BJ (cell line): ENCODE measurements at regions not wholly inside any gene's neighbourhood (a gene's known extent, or its start where the extent isn't known, plus 50 kb on each side); places are given as distances from the start of the nearest gene placed in this dataset.

Source experiments
- CTCF ChIA-PET: fragments of 350-600 bp; formaldehyde crosslinking; extraction: SDS; loops from one replicate; lab custom pipeline; 2021; ENCODE audit warnings: antibody characterized with exemption, inconsistent platforms; lab: Yijun Ruan, JAX
- POLR2A ChIA-PET: fragments of 300-600 bp; sonication (Branson Sonifier 250); formaldehyde crosslinking; extraction: SDS; loops from one replicate; lab custom pipeline; 2021; ENCODE audit warnings: antibody characterized with exemption; lab: Charles Lee
- DNase-seq: peaks from one replicate; pipeline ENCODE4 v3.0.0-alpha.2; 2011; ENCODE audit warnings: low read depth
- H3K27me3 ChIP-seq: 2 replicates; pipeline ENCODE4 v1.6.0; 2011; ENCODE audit warnings: low read length; ENCODE audit not compliant: control insufficient read depth, insufficient read depth
- H3K36me3 ChIP-seq: 2 replicates; pipeline ENCODE4 v1.5.1; 2011; ENCODE audit warnings: low read length; ENCODE audit not compliant: control insufficient read depth, insufficient read depth
- H3K4me3 ChIP-seq: 2 replicates; pipeline ENCODE4 v1.5.1; 2011; ENCODE audit warnings: low read depth, mild to moderate bottlenecking, control low read depth, low read length
- TF ChIP-seq, protein P1 (sequence below): IDR thresholded peaks from 2 replicates; pipeline ENCODE4 v1.5.1; 2011; ENCODE audit warnings: low read depth, mild to moderate bottlenecking, control low read depth, inconsistent platforms, low read length, moderate library complexity; ENCODE audit not compliant: insufficient read depth

DNA sequence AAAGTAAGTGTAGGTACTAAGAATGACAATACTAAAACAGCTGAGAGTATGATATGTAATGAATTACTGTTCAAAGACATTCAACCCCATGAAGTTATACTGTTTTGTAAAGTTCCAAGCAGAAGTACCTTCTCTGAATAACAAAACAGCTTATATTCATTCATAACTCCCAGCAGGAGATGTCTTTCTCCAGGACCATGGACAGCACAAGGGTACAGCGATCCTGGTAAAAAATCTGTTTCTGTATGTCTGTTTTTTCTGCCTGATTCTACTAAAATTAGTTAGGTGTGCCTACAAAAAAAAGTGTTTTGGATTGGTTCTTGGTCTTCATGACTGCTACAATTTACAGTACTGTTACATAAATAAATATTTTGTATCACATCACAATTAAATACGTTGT is 172.5 kb upstream of the SLITRK5 start:
- CTCF ChIA-PET = no interaction called here
- no peak for DNase-seq

DNA sequence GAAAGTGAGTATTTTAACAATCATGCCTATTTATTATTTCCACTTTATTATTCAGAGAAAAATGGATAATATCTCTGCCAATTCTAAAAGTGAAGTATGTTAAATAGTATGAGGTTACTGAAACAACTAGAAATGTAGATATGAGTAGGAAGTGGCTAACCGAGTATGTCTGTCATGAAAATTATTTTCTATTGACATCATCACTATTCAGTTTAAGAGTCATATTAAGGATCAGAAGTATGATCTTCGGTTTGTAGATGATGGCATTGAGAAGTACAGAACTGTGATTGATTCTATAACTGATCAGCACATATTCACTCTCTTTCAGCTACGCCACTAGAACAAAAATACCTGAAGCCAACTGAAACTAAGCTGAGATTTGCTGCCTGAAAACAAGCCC is 146.4 kb upstream of the SLITRK5 start:
- no peak overlapping the region for H3K4me3 ChIP-seq
- H3K27me3 ChIP-seq = no peaks in the 10 kb centered on the region
- ChIA-PET POLR2A (no interaction called here), CTCF (no interaction called here)
- no peak for DNase-seq
- no peaks in the 10 kb centered on the region for H3K36me3 ChIP-seq
- TF ChIP-seq, protein P1, sequence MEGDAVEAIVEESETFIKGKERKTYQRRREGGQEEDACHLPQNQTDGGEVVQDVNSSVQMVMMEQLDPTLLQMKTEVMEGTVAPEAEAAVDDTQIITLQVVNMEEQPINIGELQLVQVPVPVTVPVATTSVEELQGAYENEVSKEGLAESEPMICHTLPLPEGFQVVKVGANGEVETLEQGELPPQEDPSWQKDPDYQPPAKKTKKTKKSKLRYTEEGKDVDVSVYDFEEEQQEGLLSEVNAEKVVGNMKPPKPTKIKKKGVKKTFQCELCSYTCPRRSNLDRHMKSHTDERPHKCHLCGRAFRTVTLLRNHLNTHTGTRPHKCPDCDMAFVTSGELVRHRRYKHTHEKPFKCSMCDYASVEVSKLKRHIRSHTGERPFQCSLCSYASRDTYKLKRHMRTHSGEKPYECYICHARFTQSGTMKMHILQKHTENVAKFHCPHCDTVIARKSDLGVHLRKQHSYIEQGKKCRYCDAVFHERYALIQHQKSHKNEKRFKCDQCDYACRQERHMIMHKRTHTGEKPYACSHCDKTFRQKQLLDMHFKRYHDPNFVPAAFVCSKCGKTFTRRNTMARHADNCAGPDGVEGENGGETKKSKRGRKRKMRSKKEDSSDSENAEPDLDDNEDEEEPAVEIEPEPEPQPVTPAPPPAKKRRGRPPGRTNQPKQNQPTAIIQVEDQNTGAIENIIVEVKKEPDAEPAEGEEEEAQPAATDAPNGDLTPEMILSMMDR = no peak

More for the DNA sequence above, 172.5 kb upstream of the SLITRK5 start:
- Histone ChIP-seq H3K4me3 (no peak overlapping the region), H3K36me3 (no peaks in the 10 kb centered on the region), H3K27me3 (no peaks in the 10 kb centered on the region)
- POLR2A ChIA-PET = no interaction called here
- TF ChIP-seq, protein P1 = no peak

DNA sequence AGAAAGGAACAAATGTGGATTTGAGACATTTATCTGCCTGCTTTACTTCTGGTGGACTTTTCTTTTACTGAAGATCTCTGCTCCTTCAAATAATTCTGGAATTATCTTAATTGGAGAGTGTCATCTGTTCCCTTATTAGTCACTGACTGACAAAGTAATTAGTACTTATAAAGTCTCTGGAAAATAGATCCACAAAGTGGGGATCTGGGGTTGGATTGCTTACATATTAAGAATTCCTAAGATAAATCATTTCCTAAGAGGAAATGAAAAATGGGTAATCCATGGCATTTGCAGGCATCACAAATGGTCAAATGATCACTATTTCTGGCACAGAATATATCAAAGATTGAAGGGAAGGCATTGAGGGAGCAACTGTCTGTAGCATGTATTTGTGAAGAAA is 137.4 kb upstream of the SLITRK5 start:
- Histone ChIP-seq H3K4me3 (no peak overlapping the region), H3K36me3 (no peaks in the 10 kb centered on the region), H3K27me3 (no peaks in the 10 kb centered on the region)
- ChIA-PET CTCF (no interaction called here), POLR2A (no interaction called here)
- TF ChIP-seq, protein P1 = no peak
- DNase-seq = no peak

DNA sequence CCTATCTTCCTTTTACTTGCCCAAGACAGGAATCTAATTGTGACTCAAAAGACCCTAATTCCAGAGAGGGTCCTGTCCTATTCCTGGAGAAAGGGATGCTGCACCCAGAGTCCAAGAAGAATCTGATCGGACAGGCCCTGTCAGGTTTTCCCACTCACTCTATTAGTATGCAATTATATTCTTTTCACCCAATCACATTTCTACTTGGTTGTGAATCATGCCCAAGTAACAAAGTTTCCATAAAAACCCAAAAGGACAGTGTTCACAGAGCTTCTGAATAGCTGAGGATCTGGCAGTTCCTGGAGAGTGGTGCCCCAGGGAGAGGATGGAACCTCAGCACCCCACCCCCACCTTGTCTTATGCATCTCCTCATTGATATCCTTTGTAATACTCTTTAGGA is 135.3 kb upstream of the SLITRK5 start:
- ChIA-PET CTCF (no interaction called here), POLR2A (no interaction called here)
- no peak for DNase-seq
- Histone ChIP-seq H3K4me3 (no peak overlapping the region), H3K36me3 (no peaks in the 10 kb centered on the region), H3K27me3 (no peaks in the 10 kb centered on the region)
- TF ChIP-seq, protein P1 = no peak

DNA sequence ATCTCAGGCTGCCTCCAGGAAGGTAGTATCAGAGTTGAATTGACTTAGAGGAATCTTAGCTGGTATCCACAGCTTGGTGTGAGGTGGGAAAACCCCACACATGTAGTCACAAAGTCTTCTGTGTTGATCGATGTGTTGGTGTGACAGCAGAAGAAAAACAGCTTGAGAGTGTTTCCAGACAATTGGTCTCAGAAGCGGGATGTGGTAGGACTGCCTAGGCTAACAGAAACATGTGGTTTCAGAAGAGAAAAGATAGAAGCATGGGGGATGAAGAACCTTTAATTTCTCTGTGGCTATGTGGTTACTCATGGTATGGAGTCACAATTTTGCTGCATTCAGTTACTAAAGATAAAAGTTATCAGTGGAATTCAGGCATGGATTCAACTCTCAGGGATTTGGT is 134.7 kb upstream of the SLITRK5 start:
- Histone ChIP-seq H3K36me3 (no peaks in the 10 kb centered on the region), H3K4me3 (no peak overlapping the region), H3K27me3 (no peaks in the 10 kb centered on the region)
- TF ChIP-seq, protein P1 = no peak
- DNase-seq = no peak
- ChIA-PET POLR2A (no interaction called here), CTCF (no interaction called here)
